Activated CD4-positive, alpha-beta T cell treated with anti-CD3 and anti-CD28 coated beads, Interleukin-2, amount 50 U/mL, for 48 hours (primary cell): ENCODE measurements at regions not wholly inside any gene's neighbourhood (a gene's known extent, or its start where the extent isn't known, plus 50 kb on each side); places are given as distances from the start of the nearest gene placed in this dataset.
"Not testable (repeated sequence)": the region's sequence is repeated elsewhere in the genome, so short reads cannot be mapped to it uniquely, and the experiment has no call there.

ENCODE experiments used
- DNase-seq, 2 experiments: peaks; one replicate each; pipeline ENCODE4 v3.0.0-alpha.2; 2020

- DNase-seq, result no peak
These were observed 54.7 kb upstream of the NRIP1 start for GRCh38 chr21:15119486-15119885.

GRCh38 chr21:15121097-15121654 is 56.4 kb upstream of the NRIP1 start:
- DNase-seq, result no peak

GRCh38 chr21:15121655-15122120 is 56.9 kb upstream of the NRIP1 start:
- DNase-seq, result no peak

- DNase-seq, result no peak
These were observed 57.4 kb upstream of the NRIP1 start for GRCh38 chr21:15122241-15122640.

- no peak for DNase-seq
These were observed 59.9 kb upstream of the NRIP1 start for GRCh38 chr21:15124731-15125130.

GRCh38 chr21:15126948-15127347 is 62.1 kb upstream of the NRIP1 start:
- no peak for DNase-seq

GRCh38 chr21:15127437-15127836 is 62.6 kb upstream of the NRIP1 start:
- no peak for DNase-seq

- no peak for DNase-seq
These were observed 63.5 kb upstream of the NRIP1 start for GRCh38 chr21:15128267-15128666.

GRCh38 chr21:15128714-15129113 is 63.9 kb upstream of the NRIP1 start:
- DNase-seq, result not testable (repeated sequence)

- DNase-seq, result no peak
These were observed 65.5 kb upstream of the NRIP1 start for GRCh38 chr21:15130326-15130725.

GRCh38 chr21:15130751-15131150 is 66.0 kb upstream of the NRIP1 start:
- DNase-seq, result no peak

GRCh38 chr21:15132781-15133180 is 68.0 kb upstream of the NRIP1 start:
- no peak for DNase-seq

- DNase-seq, result no peak
These were observed 70.1 kb upstream of the NRIP1 start for GRCh38 chr21:15134701-15135470.

GRCh38 chr21:15135867-15136629 is 71.2 kb upstream of the NRIP1 start:
- DNase-seq, result no peak

- DNase-seq, result no peak
These were observed 73.7 kb upstream of the NRIP1 start for GRCh38 chr21:15138490-15138889.

- no peak for DNase-seq
These were observed 75.1 kb upstream of the NRIP1 start for GRCh38 chr21:15139898-15140297.

GRCh38 chr21:15140321-15141019 is 75.7 kb upstream of the NRIP1 start:
- no peak for DNase-seq

- no peak for DNase-seq
These were observed 76.6 kb upstream of the NRIP1 start for GRCh38 chr21:15141261-15141970.

GRCh38 chr21:15144026-15144425 is 79.2 kb upstream of the NRIP1 start:
- DNase-seq, result no peak

- no peak for DNase-seq
These were observed 83.6 kb upstream of the NRIP1 start for GRCh38 chr21:15148437-15148836.

GRCh38 chr21:15149600-15150224 is 84.9 kb upstream of the NRIP1 start:
- DNase-seq, result no peak
